ENCODE measurements at regions not wholly inside any gene's neighbourhood (a gene's known extent, or its start where the extent isn't known, plus 50 kb on each side); places are given as distances from the start of the nearest gene placed in this dataset.

- TF ChIP-seq, protein P1, sequence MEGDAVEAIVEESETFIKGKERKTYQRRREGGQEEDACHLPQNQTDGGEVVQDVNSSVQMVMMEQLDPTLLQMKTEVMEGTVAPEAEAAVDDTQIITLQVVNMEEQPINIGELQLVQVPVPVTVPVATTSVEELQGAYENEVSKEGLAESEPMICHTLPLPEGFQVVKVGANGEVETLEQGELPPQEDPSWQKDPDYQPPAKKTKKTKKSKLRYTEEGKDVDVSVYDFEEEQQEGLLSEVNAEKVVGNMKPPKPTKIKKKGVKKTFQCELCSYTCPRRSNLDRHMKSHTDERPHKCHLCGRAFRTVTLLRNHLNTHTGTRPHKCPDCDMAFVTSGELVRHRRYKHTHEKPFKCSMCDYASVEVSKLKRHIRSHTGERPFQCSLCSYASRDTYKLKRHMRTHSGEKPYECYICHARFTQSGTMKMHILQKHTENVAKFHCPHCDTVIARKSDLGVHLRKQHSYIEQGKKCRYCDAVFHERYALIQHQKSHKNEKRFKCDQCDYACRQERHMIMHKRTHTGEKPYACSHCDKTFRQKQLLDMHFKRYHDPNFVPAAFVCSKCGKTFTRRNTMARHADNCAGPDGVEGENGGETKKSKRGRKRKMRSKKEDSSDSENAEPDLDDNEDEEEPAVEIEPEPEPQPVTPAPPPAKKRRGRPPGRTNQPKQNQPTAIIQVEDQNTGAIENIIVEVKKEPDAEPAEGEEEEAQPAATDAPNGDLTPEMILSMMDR (IDR thresholded peaks at IDR 0.05), result no peak
- FAIRE-seq, result no peak
- no peak overlapping the region for H3K4me3 ChIP-seq
- DNase-seq, result no peak
- H3K27ac ChIP-seq, result no peak overlapping the region
- WGBS, 2 donors, result 83 to 87% methylated on average over 1 of the region's 1 CpG
- no peaks in the 10 kb centered on the region for H3K27me3 ChIP-seq
- no peaks in the 10 kb centered on the region for H3K9me3 ChIP-seq
- H3K4me1 ChIP-seq, result no peaks in the 10 kb centered on the region
- intact Hi-C loops (cut with DNase I), result no loop called here
- H3K36me3 ChIP-seq, result no peaks in the 10 kb centered on the region
- no peak for ATAC-seq
Measured at GRCh38 chr3:8825153-8825825, 55.9 kb upstream of the OXTR start.

DNA sequence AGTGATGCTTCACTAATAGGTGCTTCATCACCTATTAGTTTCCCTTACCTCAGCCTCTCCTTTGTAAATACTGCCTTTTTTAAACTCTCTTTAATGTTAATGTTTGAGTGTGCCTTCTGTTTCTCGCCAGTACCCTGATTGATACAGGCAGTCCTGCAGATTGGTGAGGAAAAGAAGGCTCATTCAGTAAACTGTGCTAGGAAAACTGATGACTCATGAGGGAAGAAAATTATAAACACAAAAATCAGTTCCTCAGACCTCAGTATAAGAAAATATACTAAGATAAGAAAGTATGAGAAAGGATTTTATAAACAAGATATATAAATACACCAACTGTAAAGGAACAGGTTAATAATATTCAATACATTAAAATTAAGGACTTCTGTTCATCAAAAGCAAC lies 54.8 kb upstream of the OXTR start:
- Histone ChIP-seq H3K27ac (no peak overlapping the region), H3K27me3 (no peaks in the 10 kb centered on the region), H3K9me3 (no peaks in the 10 kb centered on the region), H3K4me1 (no peaks in the 10 kb centered on the region), H3K4me3 (no peak overlapping the region), H3K36me3 (no peaks in the 10 kb centered on the region)
- DNase-seq (no peak), ATAC-seq (peak in 1 of 4 donors; percentile 27), FAIRE-seq (no peak)
- 64 to 81% methylated on average over 1 of the region's 1 CpG for WGBS, 2 donors
- TF ChIP-seq, protein P1 (IDR thresholded peaks at IDR 0.05), result no peak
- intact Hi-C loops (cut with DNase I), result no loop called here

GRCh38 chr3:8822141-8822540 lies 52.7 kb upstream of the OXTR start:
- TF ChIP-seq, protein P1 (IDR thresholded peaks at IDR 0.05), result no peak
- no peaks in the 10 kb centered on the region for H3K9me3 ChIP-seq
- no peaks in the 10 kb centered on the region for H3K27me3 ChIP-seq
- H3K4me1 ChIP-seq, result no peaks in the 10 kb centered on the region
- H3K27ac ChIP-seq, result no peak overlapping the region
- DNase-seq (no peak), FAIRE-seq (no peak), ATAC-seq (no peak)
- no peak overlapping the region for H3K4me3 ChIP-seq
- intact Hi-C loops (cut with DNase I), result no loop called here
- WGBS, 2 donors, result 74 to 79% methylated on average over 2 of the region's 2 CpGs
- H3K36me3 ChIP-seq, result no peaks in the 10 kb centered on the region
